ENCODE measurements at regions not wholly inside any gene's neighbourhood (a gene's known extent, or its start where the extent isn't known, plus 50 kb on each side); places are given as distances from the start of the nearest gene placed in this dataset.

GRCh38 chr11:96704847-96705246, 315.0 kb downstream of the JRKL start:
- no peak for DNase-seq
- intact Hi-C loops (cut with DNase I): no loop called here
- ATAC-seq: no peak

DNA sequence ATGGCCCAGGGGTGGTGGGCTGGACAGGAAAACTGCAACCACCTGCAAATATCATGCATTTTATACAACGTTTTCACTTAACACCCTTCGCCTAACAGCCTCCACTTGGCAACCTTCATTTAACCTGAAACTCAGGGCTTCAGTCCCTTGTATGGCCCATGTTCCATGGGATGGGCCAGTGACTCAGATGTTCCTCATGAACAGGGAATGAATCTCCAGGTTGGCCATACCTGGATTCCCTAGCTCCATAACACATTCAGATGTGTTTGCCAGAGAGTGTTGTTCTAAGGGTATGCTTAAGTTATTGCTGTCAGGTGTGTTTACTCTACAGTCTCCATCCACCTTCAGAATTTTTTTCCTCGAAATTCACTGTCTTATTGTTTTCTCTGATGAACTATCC, 316.9 kb downstream of the JRKL start:
- Histone ChIP-seq H3K4me1 (no peaks in the 10 kb centered on the region), H3K36me3 (no peaks in the 10 kb centered on the region), H3K4me3 (no peak overlapping the region), H3K9me3 (no peaks in the 10 kb centered on the region), H3K27ac (no peak overlapping the region), H3K27me3 (ENCODE audit: low read depth) (no peaks in the 10 kb centered on the region)
- DNase-seq (no peak), ATAC-seq (no peak)
- intact Hi-C loops (cut with DNase I): no loop called here
- TF ChIP-seq, protein P1, sequence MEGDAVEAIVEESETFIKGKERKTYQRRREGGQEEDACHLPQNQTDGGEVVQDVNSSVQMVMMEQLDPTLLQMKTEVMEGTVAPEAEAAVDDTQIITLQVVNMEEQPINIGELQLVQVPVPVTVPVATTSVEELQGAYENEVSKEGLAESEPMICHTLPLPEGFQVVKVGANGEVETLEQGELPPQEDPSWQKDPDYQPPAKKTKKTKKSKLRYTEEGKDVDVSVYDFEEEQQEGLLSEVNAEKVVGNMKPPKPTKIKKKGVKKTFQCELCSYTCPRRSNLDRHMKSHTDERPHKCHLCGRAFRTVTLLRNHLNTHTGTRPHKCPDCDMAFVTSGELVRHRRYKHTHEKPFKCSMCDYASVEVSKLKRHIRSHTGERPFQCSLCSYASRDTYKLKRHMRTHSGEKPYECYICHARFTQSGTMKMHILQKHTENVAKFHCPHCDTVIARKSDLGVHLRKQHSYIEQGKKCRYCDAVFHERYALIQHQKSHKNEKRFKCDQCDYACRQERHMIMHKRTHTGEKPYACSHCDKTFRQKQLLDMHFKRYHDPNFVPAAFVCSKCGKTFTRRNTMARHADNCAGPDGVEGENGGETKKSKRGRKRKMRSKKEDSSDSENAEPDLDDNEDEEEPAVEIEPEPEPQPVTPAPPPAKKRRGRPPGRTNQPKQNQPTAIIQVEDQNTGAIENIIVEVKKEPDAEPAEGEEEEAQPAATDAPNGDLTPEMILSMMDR (IDR thresholded peaks at IDR 0.05): no peak

More at GRCh38 chr11:96704847-96705246, 315.0 kb downstream of the JRKL start:
- Histone ChIP-seq H3K36me3 (no peaks in the 10 kb centered on the region), H3K27ac (no peak overlapping the region), H3K4me3 (no peak overlapping the region), H3K4me1 (no peaks in the 10 kb centered on the region), H3K27me3 (ENCODE audit: low read depth) (no peaks in the 10 kb centered on the region), H3K9me3 (no peaks in the 10 kb centered on the region)
- TF ChIP-seq, protein P1 (IDR thresholded peaks at IDR 0.05): no peak

GRCh38 chr11:96707273-96707672, 317.5 kb downstream of the JRKL start:
- H3K27ac ChIP-seq: no peak overlapping the region
- TF ChIP-seq, protein P1 (IDR thresholded peaks at IDR 0.05): no peak
- DNase-seq (no peak), ATAC-seq (no peak)
- H3K27me3 ChIP-seq (ENCODE audit: low read depth): no peaks in the 10 kb centered on the region
- no peaks in the 10 kb centered on the region for H3K36me3 ChIP-seq
- intact Hi-C loops (cut with DNase I): no loop called here
- H3K4me1 ChIP-seq: no peaks in the 10 kb centered on the region
- H3K4me3 ChIP-seq: no peak overlapping the region
- H3K9me3 ChIP-seq: no peaks in the 10 kb centered on the region

DNA sequence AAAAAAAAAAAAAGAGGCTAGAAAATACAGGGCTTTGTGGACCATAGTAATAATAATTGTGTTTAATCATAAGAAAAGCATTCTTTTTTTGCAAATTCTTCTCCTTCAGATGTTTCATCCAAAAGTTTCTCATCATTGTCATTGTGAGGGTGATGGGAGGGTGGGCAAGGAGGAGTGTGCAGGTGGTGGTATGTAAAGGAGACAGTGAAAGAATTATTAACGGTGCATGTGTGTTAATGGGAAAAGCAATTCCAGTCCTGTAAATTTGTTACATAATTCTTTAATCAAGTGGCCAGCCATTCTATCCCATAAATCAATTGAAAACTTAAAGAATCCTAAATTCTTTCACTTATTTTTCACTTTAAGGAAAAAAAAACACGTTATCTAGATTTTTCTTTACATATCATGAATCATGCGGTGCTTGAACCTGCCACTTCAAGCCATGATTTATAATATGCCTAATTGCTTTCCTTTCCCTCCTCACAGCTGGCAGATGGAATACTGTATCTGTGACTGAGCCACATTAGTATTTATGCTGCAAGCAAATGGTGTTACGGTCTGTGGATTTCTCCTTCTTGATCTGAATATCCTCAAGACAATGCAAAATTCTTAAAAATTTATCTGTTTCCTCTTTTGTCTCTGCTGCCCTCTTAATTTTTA, 318.5 kb downstream of the JRKL start:
- Histone ChIP-seq H3K4me3 (no peak overlapping the region), H3K9me3 (no peaks in the 10 kb centered on the region), H3K27me3 (ENCODE audit: low read depth) (no peaks in the 10 kb centered on the region), H3K27ac (no peak overlapping the region), H3K36me3 (no peaks in the 10 kb centered on the region), H3K4me1 (no peaks in the 10 kb centered on the region)
- ATAC-seq (no peak), DNase-seq (no peak)
- intact Hi-C loops (cut with DNase I): no loop called here
- TF ChIP-seq, protein P1 (IDR thresholded peaks at IDR 0.05): no peak

GRCh38 chr11:96713301-96713700, 323.5 kb downstream of the JRKL start:
- DNase-seq (no peak), ATAC-seq (no peak)
- intact Hi-C loops (cut with DNase I): no loop called here
- no peaks in the 10 kb centered on the region for H3K9me3 ChIP-seq
- TF ChIP-seq, protein P1 (IDR thresholded peaks at IDR 0.05): no peak
- no peak overlapping the region for H3K4me3 ChIP-seq
- peaks cover 5% of the 10 kb centered on the region for H3K4me1 ChIP-seq
- H3K36me3 ChIP-seq: no peaks in the 10 kb centered on the region
- no peak overlapping the region for H3K27ac ChIP-seq
- H3K27me3 ChIP-seq (ENCODE audit: low read depth): no peaks in the 10 kb centered on the region
